ENCODE measurements at regions not wholly inside any gene's neighbourhood (a gene's known extent, or its start where the extent isn't known, plus 50 kb on each side); places are given as distances from the start of the nearest gene placed in this dataset.

GRCh38 chr1:68301471-68302001 lies 69.2 kb upstream of the WLS start:
- Histone ChIP-seq H3K27me3 (ENCODE audit: insufficient read depth, low read length) (no peaks in the 10 kb centered on the region; the same call in 1 of the 2 replicates), H4K20me1 (ENCODE audit: insufficient read depth, low read length) (no peaks in the 10 kb centered on the region), H3K9me3 (ENCODE audit: low read length) (no peaks in the 10 kb centered on the region), H2AFZ (ENCODE audit: low read length) (no peak overlapping the region), H3K4me3 (ENCODE audit: low read depth, low read length, poor library complexity, severe bottlenecking) (no peak overlapping the region), H3K4me1 (ENCODE audit: insufficient read depth, low read length, severe bottlenecking) (no peaks in the 10 kb centered on the region), H3F3A (ENCODE audit: insufficient read depth, low read length) (no peaks in the 10 kb centered on the region), H3K36me3 (ENCODE audit: insufficient read depth, low read length) (no peaks in the 10 kb centered on the region), H3K9ac (ENCODE audit: low read length) (no peak overlapping the region), H3K79me2 (ENCODE audit: insufficient read depth, low read length) (no peaks in the 10 kb centered on the region), H3K27ac (ENCODE audit: low read depth, low read length, poor library complexity, severe bottlenecking) (no peak overlapping the region), H3K9me2 (ENCODE audit: low read depth, low read length) (no peaks in the 10 kb centered on the region), H3K4me2 (ENCODE audit: low read length) (no peak overlapping the region)
- TF ChIP-seq CTCF (IDR thresholded peaks at IDR 0.05; ENCODE audit: low read length) = no peak
- TF ChIP-seq EZH2 (IDR thresholded peaks at IDR 0.05; ENCODE audit: borderline replicate concordance, low read length) = no peak

GRCh38 chr1:68294367-68295066 lies 62.2 kb upstream of the WLS start:
- Histone ChIP-seq H3K4me1 (ENCODE audit: insufficient read depth, low read length, severe bottlenecking) (no peaks in the 10 kb centered on the region), H3K36me3 (ENCODE audit: insufficient read depth, low read length) (no peaks in the 10 kb centered on the region), H3K27me3 (ENCODE audit: insufficient read depth, low read length) (no peaks in the 10 kb centered on the region), H3K9me3 (ENCODE audit: low read length) (no peaks in the 10 kb centered on the region), H4K20me1 (ENCODE audit: insufficient read depth, low read length) (no peaks in the 10 kb centered on the region), H3K4me3 (ENCODE audit: low read depth, low read length, poor library complexity, severe bottlenecking) (no peak overlapping the region), H3F3A (ENCODE audit: insufficient read depth, low read length) (no peaks in the 10 kb centered on the region), H3K9ac (ENCODE audit: low read length) (no peak overlapping the region), H3K9me2 (ENCODE audit: low read depth, low read length) (no peaks in the 10 kb centered on the region), H2AFZ (ENCODE audit: low read length) (no peak overlapping the region), H3K79me2 (ENCODE audit: insufficient read depth, low read length) (no peaks in the 10 kb centered on the region), H3K27ac (ENCODE audit: low read depth, low read length, poor library complexity, severe bottlenecking) (no peak overlapping the region), H3K4me2 (ENCODE audit: low read length) (no peak overlapping the region)
- TF ChIP-seq CTCF (IDR thresholded peaks at IDR 0.05; ENCODE audit: low read length) (no peak), EZH2 (IDR thresholded peaks at IDR 0.05; ENCODE audit: borderline replicate concordance, low read length) (no peak)

GRCh38 chr1:68293609-68294366 lies 61.5 kb upstream of the WLS start:
- H3K27ac ChIP-seq (ENCODE audit: low read depth, low read length, poor library complexity, severe bottlenecking) = no peak overlapping the region
- no peaks in the 10 kb centered on the region for H3F3A ChIP-seq (ENCODE audit: insufficient read depth, low read length)
- H3K4me1 ChIP-seq (ENCODE audit: insufficient read depth, low read length, severe bottlenecking) = no peaks in the 10 kb centered on the region
- TF ChIP-seq CTCF (IDR thresholded peaks at IDR 0.05; ENCODE audit: low read length) (no peak), EZH2 (IDR thresholded peaks at IDR 0.05; ENCODE audit: borderline replicate concordance, low read length) (no peak)
- no peak overlapping the region for H2AFZ ChIP-seq (ENCODE audit: low read length)
- no peaks in the 10 kb centered on the region for H3K79me2 ChIP-seq (ENCODE audit: insufficient read depth, low read length)
- H3K9me2 ChIP-seq (ENCODE audit: low read depth, low read length) = no peaks in the 10 kb centered on the region
- H3K4me3 ChIP-seq (ENCODE audit: low read depth, low read length, poor library complexity, severe bottlenecking) = no peak overlapping the region
- H3K9ac ChIP-seq (ENCODE audit: low read length) = no peak overlapping the region
- no peaks in the 10 kb centered on the region for H3K36me3 ChIP-seq (ENCODE audit: insufficient read depth, low read length)
- no peaks in the 10 kb centered on the region for H3K9me3 ChIP-seq (ENCODE audit: low read length)
- no peaks in the 10 kb centered on the region for H3K27me3 ChIP-seq (ENCODE audit: insufficient read depth, low read length)
- H3K4me2 ChIP-seq (ENCODE audit: low read length) = no peak overlapping the region
- no peaks in the 10 kb centered on the region for H4K20me1 ChIP-seq (ENCODE audit: insufficient read depth, low read length)

Data from OCI-LY1 (cell line).